HUES64 (cell line): ENCODE measurements at regions not wholly inside any gene's neighbourhood (a gene's known extent, or its start where the extent isn't known, plus 50 kb on each side); places are given as distances from the start of the nearest gene placed in this dataset.
"Not testable (repeated sequence)": the region's sequence is repeated elsewhere in the genome, so short reads cannot be mapped to it uniquely, and the experiment has no call there.

ENCODE experiments used
- H3K27ac ChIP-seq: 2 replicates; pipeline ENCODE4 v1.7.0; 2013; ENCODE audit warnings: low read depth, low read length, inconsistent platforms
- H3K27me3 ChIP-seq: 2 replicates; pipeline ENCODE4 v1.6.1; 2013; ENCODE audit warnings: mild to moderate bottlenecking, low read length; ENCODE audit not compliant: insufficient read depth
- H3K36me3 ChIP-seq: 2 replicates; pipeline ENCODE4 v1.6.1; 2013; ENCODE audit warnings: mild to moderate bottlenecking, low read length; ENCODE audit not compliant: insufficient read depth
- H3K4me1 ChIP-seq: 2 replicates; pipeline ENCODE4 v1.6.1; 2013; ENCODE audit warnings: mild to moderate bottlenecking, low read length, moderate library complexity; ENCODE audit not compliant: insufficient read depth
- H3K4me3 ChIP-seq: 2 replicates; pipeline ENCODE4 v1.5.1; 2013; ENCODE audit warnings: mild to moderate bottlenecking, low read length, moderate library complexity
- H3K9ac ChIP-seq: 2 replicates; pipeline ENCODE4 v1.6.1; 2013; ENCODE audit warnings: mild to moderate bottlenecking, low read depth, low read length
- H3K9me3 ChIP-seq: 2 replicates; pipeline ENCODE4 v1.6.1; 2013; ENCODE audit warnings: low read depth, low read length; ENCODE audit not compliant: insufficient read depth
- WGBS: fragments of 150-250, 120-280 bp; methylation state at CpG from one replicate; pipeline ENCODE4 v1.1.7; 2013; ENCODE audit warnings: missing lambda C conversion rate; 5-methylcytosine and 5-hydroxymethylcytosine counted together

DNA sequence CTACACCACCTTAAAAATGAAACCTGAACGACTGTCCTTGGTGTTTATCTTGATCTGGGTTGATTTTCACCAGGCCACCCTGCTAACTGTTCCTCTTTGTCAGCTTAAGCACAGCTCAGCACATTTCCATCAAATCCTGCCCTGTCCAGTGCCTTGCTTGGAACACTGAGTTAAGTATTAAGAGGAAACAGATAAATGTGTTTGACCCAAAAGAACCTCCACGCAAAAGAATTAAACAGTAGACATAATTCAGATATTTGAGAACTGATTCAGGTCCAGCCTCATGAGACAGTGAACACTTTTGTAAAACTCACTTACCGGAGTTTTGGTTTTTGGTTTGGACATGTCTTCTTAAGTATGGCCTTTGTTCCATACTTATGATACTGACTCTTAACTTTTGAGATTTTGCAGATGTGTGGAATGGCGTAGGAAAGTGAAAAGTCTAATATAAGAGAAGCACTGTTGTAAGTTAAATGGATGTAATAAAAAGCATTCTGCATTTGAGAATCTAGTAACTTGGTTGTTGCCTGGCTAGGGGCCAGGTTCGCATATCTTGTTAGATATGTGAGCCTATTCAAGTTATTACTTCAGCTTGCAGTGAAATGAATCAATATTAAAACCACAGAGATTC, 88.9 kb upstream of the SERPINE2 start:
- H3K4me1 ChIP-seq = no peaks in the 10 kb centered on the region
- no peak overlapping the region for H3K9ac ChIP-seq
- no peaks in the 10 kb centered on the region for H3K36me3 ChIP-seq
- no peak overlapping the region for H3K4me3 ChIP-seq
- WGBS = 74% methylated on average over 5 of the region's 5 CpGs
- H3K27ac ChIP-seq = no peak overlapping the region
- H3K27me3 ChIP-seq = no peaks in the 10 kb centered on the region
- H3K9me3 ChIP-seq = no peaks in the 10 kb centered on the region

GRCh38 chr2:224126440-224126839, 87.4 kb upstream of the SERPINE2 start:
- Histone ChIP-seq H3K27ac (no peak overlapping the region), H3K4me3 (no peak overlapping the region), H3K9me3 (no peaks in the 10 kb centered on the region), H3K9ac (no peak overlapping the region), H3K4me1 (no peaks in the 10 kb centered on the region), H3K27me3 (no peaks in the 10 kb centered on the region), H3K36me3 (no peaks in the 10 kb centered on the region)
- 95% methylated on average over 6 of the region's 6 CpGs for WGBS

DNA sequence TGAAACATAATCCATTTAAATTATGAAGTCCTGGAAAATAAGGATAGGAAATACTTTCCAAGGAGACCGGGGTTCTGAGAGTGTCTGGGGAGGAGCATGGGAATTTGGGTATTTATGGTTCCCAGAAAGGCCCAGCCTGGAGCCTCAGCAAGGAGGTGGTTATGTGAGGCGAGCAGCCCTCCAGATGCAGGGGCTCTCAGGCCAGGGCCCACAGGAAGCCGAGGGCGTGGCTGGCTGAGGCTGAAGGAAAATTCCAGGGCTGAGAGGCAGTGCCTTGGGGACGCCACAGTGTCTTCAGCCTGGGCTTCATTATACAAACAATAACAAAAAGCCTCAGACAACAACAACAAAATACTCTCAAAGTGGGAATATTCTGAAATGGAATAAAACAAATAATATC, 86.9 kb upstream of the SERPINE2 start:
- Histone ChIP-seq H3K4me1 (no peaks in the 10 kb centered on the region), H3K36me3 (no peaks in the 10 kb centered on the region), H3K9ac (no peak overlapping the region), H3K27ac (no peak overlapping the region), H3K4me3 (no peak overlapping the region), H3K9me3 (no peaks in the 10 kb centered on the region), H3K27me3 (no peaks in the 10 kb centered on the region)
- WGBS = 58% methylated on average over 5 of the region's 5 CpGs

- Histone ChIP-seq H3K27me3 (no peaks in the 10 kb centered on the region), H3K4me3 (no peak overlapping the region), H3K27ac (no peak overlapping the region), H3K36me3 (no peaks in the 10 kb centered on the region), H3K4me1 (no peaks in the 10 kb centered on the region), H3K9ac (no peak overlapping the region), H3K9me3 (peaks cover 7% of the 10 kb centered on the region; the same call in 1 of the 2 replicates)
Observed at GRCh38 chr2:224122542-224122941, 83.5 kb upstream of the SERPINE2 start.

GRCh38 chr2:224121406-224122067, 82.5 kb upstream of the SERPINE2 start:
- no peaks in the 10 kb centered on the region for H3K4me1 ChIP-seq
- H3K9me3 ChIP-seq = peaks cover 7% of the 10 kb centered on the region; the same call in 1 of the 2 replicates
- no peak overlapping the region for H3K9ac ChIP-seq
- no peak overlapping the region for H3K27ac ChIP-seq
- no peaks in the 10 kb centered on the region for H3K27me3 ChIP-seq
- H3K36me3 ChIP-seq = no peaks in the 10 kb centered on the region
- no peak overlapping the region for H3K4me3 ChIP-seq
- WGBS = 97% methylated on average over 4 of the region's 4 CpGs

DNA sequence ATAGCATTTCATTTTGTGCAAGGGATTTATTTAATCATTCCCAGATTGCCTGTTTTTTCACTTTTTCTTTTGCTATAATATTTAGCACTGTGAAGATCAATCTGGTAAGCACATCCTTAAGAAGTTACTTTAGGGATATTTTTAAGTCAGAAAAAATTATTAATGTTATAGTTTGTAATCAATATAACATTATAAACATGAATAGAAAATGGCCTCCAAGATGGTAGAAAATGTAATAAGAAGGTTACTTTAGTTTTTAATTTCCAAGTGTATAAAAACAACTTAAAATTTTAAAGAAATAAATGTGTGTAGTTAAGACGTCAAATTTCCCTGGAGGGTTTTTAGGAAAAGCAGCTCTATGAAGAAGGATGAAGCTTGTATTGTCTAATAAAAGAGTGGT, 81.9 kb upstream of the SERPINE2 start:
- Histone ChIP-seq H3K9ac (no peak overlapping the region), H3K9me3 (peaks cover 7% of the 10 kb centered on the region; the same call in 1 of the 2 replicates), H3K27ac (no peak overlapping the region), H3K4me1 (no peaks in the 10 kb centered on the region), H3K4me3 (no peak overlapping the region), H3K27me3 (no peaks in the 10 kb centered on the region), H3K36me3 (no peaks in the 10 kb centered on the region)
- WGBS = 93% methylated on average over 1 of the region's 1 CpG

- not testable (repeated sequence) for H3K4me3 ChIP-seq, H3K4me1 ChIP-seq, H3K36me3 ChIP-seq, H3K9ac ChIP-seq, H3K27me3 ChIP-seq, H3K9me3 ChIP-seq, H3K27ac ChIP-seq
- 92% methylated on average over 1 of the region's 1 CpG for WGBS
Observed at GRCh38 chr2:224119846-224120245, 80.8 kb upstream of the SERPINE2 start.

DNA sequence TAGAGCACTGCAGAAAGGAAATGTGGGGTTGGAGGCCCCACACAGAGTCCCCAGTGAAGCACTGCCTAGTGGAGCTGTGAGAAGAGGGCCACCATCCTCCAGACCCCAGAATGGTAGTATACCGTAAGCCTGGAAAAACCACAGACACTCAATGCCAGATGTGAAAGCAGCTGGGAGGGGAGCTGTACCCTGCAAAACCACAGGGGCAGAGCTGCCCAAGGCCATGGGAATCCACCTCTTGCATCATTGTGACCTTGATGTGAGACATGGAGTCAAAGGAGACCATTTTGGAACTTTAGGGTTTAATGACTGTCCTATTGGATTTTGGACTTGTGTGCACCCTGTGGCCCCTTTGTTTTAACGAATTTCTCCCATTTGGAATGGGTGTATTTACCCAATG, 75.3 kb upstream of the SERPINE2 start:
- Histone ChIP-seq H3K27me3 (no peaks in the 10 kb centered on the region), H3K27ac (no peak overlapping the region), H3K4me1 (peaks cover 3% of the 10 kb centered on the region; the same call in 1 of the 2 replicates), H3K9ac (no peak overlapping the region), H3K4me3 (no peak overlapping the region), H3K9me3 (no peaks in the 10 kb centered on the region; the same call in 1 of the 2 replicates), H3K36me3 (no peaks in the 10 kb centered on the region)
- 88% methylated on average over 2 of the region's 2 CpGs for WGBS

DNA sequence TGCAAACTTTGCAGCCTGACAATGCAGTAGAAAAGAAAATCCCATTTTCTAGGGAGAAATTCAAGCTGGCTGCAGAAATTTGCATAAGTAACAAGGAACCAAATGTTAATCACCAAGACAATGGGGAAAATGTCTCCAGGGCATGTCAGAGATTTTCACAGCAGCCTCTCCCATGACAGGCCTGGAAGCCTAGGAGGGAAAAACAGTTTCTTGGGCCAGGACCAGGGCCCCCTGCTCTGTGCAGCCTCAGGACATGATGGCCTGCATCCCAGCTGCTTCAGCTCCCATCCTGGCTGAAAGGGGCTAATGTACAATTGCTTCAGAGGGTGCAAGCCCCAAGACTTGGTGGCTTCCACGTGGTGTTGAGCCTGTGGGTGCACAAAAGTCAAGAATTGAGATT, 74.8 kb upstream of the SERPINE2 start:
- not testable (repeated sequence) for H3K9ac ChIP-seq, H3K4me1 ChIP-seq, H3K36me3 ChIP-seq, H3K4me3 ChIP-seq, H3K27me3 ChIP-seq, H3K27ac ChIP-seq, H3K9me3 ChIP-seq
- 76% methylated on average over 1 of the region's 1 CpG for WGBS

DNA sequence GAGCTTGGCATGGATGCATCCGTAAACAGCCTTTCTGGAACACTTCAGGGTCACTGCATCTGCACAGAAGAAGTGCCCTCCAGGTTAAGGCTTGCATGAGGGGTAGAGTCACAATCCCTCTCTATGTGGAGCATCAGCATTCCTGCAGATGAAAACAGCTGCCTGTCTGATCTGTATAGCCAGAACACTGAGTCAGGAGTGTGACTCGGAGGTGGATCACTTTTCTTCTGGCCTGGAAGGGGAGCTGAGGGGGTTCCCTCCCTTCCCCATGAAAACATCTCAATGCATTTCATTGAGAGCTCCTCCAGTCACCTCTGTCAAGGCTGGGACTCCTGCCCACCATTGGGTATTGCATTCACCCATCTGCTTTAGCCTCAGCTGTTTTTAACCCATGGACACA, 72.5 kb upstream of the SERPINE2 start:
- no peaks in the 10 kb centered on the region for H3K9me3 ChIP-seq
- no peak overlapping the region for H3K9ac ChIP-seq
- no peaks in the 10 kb centered on the region for H3K36me3 ChIP-seq
- WGBS = 89% methylated on average over 2 of the region's 2 CpGs
- no peak overlapping the region for H3K4me3 ChIP-seq
- no peaks in the 10 kb centered on the region for H3K27me3 ChIP-seq
- no peak overlapping the region for H3K27ac ChIP-seq
- H3K4me1 ChIP-seq = peaks cover 3% of the 10 kb centered on the region; the same call in 1 of the 2 replicates

- no peak overlapping the region for H3K27ac ChIP-seq
- no peaks in the 10 kb centered on the region for H3K9me3 ChIP-seq
- 95% methylated on average over 6 of the region's 6 CpGs for WGBS
Observed at GRCh38 chr2:224110811-224111210, 71.7 kb upstream of the SERPINE2 start.

More at GRCh38 chr2:224110811-224111210, 71.7 kb upstream of the SERPINE2 start:
- H3K9ac ChIP-seq = no peak overlapping the region
- H3K4me3 ChIP-seq = no peak overlapping the region
- H3K27me3 ChIP-seq = no peaks in the 10 kb centered on the region
- no peaks in the 10 kb centered on the region for H3K36me3 ChIP-seq
- peaks cover 3% of the 10 kb centered on the region; the same call in 1 of the 2 replicates for H3K4me1 ChIP-seq
